MG63 (cell line): ENCODE measurements at regions not wholly inside any gene's neighbourhood (a gene's known extent, or its start where the extent isn't known, plus 50 kb on each side); places are given as distances from the start of the nearest gene placed in this dataset.
A peak's percentile ranks its signal among the peaks of the same experiment; 100 is the strongest.

ENCODE experiments used
- DNase-seq: peaks from one replicate; pipeline ENCODE4 v3.0.0-alpha.2; 2020
- H3K27me3 ChIP-seq: fragments of 250-450 bp; sonication (Bioruptor Pico); 2 replicates; pipeline ENCODE4 v1.5.1; 2020; ENCODE audit warnings: mild to moderate bottlenecking, moderate library complexity
- H3K36me3 ChIP-seq: fragments of 250-450 bp; sonication (Bioruptor Pico); 2 replicates; pipeline ENCODE4 v1.5.1; 2020; ENCODE audit warnings: mild to moderate bottlenecking, moderate library complexity
- H3K4me3 ChIP-seq: fragments of 250-450 bp; sonication (Bioruptor Pico); 2 replicates; pipeline ENCODE4 v1.5.1; 2020; ENCODE audit warnings: mild to moderate bottlenecking, moderate library complexity
- H3K9me3 ChIP-seq: fragments of 250-450 bp; sonication (Bioruptor Pico); 2 replicates; pipeline ENCODE4 v1.5.1; 2020; ENCODE audit warnings: mild to moderate bottlenecking, moderate library complexity

DNA sequence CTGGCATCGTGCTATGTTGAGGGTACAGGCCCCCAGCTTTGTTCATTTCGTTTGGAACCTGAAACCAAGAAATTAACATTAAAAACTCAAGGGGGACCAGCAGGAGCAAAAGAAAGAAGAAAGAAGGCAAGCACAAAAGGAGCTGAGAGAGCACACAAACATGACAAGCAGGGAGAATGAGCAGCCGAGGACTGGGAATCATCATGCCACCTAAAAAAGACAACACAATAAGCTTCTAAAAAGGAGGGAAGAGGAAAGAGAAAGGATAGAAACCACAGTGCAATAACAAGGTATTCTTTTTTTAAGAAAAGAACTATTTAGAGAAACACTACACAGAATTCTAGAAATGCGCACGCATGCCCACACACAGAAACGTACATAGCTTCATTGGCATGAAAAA lies 103.2 kb upstream of the FAM9B start:
- DNase-seq, result no peak
- H3K36me3 ChIP-seq, result no peaks in the 10 kb centered on the region
- no peaks in the 10 kb centered on the region for H3K9me3 ChIP-seq
- no peaks in the 10 kb centered on the region for H3K27me3 ChIP-seq
- no peak overlapping the region for H3K4me3 ChIP-seq

- no peak overlapping the region for H3K4me3 ChIP-seq
- no peaks in the 10 kb centered on the region for H3K9me3 ChIP-seq
- H3K27me3 ChIP-seq, result no peaks in the 10 kb centered on the region
- peak; percentile 32 for DNase-seq
- no peaks in the 10 kb centered on the region for H3K36me3 ChIP-seq
Measured at GRCh38 chrX:9141496-9141895, 107.6 kb upstream of the FAM9B start.

DNA sequence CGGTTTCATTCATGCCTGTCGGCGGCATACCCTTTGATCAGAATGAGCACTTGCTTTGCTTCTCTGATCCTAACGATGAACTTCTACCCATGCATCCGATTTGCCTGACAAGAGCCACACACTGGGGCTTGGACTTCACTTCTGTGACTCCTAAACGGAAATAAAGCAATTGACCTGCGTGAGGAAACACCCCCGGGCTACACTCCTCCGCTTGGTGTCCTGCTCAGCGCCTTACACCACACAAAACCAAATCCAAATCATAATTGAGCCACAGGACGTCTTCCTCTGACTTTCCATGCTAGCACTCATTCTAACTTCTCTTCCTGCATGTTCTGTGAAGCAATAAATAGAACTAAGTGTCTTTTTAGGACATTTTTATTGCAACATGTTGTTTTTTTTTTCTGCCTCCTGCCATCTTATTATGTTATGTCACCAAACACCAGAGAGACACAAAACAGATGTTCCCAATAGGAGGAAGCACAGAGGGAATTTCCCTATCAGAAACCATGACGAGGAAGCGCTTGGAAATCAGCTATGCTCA lies 110.8 kb upstream of the FAM9B start:
- no peaks in the 10 kb centered on the region for H3K36me3 ChIP-seq
- DNase-seq, result no peak
- no peaks in the 10 kb centered on the region for H3K27me3 ChIP-seq
- H3K4me3 ChIP-seq, result no peak overlapping the region
- no peaks in the 10 kb centered on the region; the same call in 1 of the 2 replicates for H3K9me3 ChIP-seq

GRCh38 chrX:9146657-9147056 lies 112.7 kb upstream of the FAM9B start:
- H3K9me3 ChIP-seq, result no peaks in the 10 kb centered on the region; the same call in 1 of the 2 replicates
- H3K4me3 ChIP-seq, result no peak overlapping the region
- H3K27me3 ChIP-seq, result no peaks in the 10 kb centered on the region
- no peak for DNase-seq
- no peaks in the 10 kb centered on the region for H3K36me3 ChIP-seq

- no peak for DNase-seq
- Histone ChIP-seq H3K27me3 (no peaks in the 10 kb centered on the region), H3K9me3 (no peaks in the 10 kb centered on the region; the same call in 1 of the 2 replicates), H3K36me3 (no peaks in the 10 kb centered on the region), H3K4me3 (no peak overlapping the region)
Measured at GRCh38 chrX:9147086-9147485, 113.2 kb upstream of the FAM9B start.

GRCh38 chrX:9147726-9148125 lies 113.8 kb upstream of the FAM9B start:
- no peak for DNase-seq
- H3K36me3 ChIP-seq, result no peaks in the 10 kb centered on the region
- H3K27me3 ChIP-seq, result no peaks in the 10 kb centered on the region
- no peak overlapping the region for H3K4me3 ChIP-seq
- H3K9me3 ChIP-seq, result no peaks in the 10 kb centered on the region; the same call in 1 of the 2 replicates

GRCh38 chrX:9148615-9149399 lies 114.9 kb upstream of the FAM9B start:
- peak; percentile 77 for DNase-seq
- no peaks in the 10 kb centered on the region for H3K27me3 ChIP-seq
- no peak overlapping the region for H3K4me3 ChIP-seq
- no peaks in the 10 kb centered on the region; the same call in 1 of the 2 replicates for H3K9me3 ChIP-seq
- no peaks in the 10 kb centered on the region for H3K36me3 ChIP-seq

- Histone ChIP-seq H3K36me3 (no peaks in the 10 kb centered on the region), H3K4me3 (no peak overlapping the region), H3K27me3 (no peaks in the 10 kb centered on the region), H3K9me3 (no peaks in the 10 kb centered on the region; the same call in 1 of the 2 replicates)
- DNase-seq, result no peak
Measured at GRCh38 chrX:9149501-9150245, 115.7 kb upstream of the FAM9B start.

DNA sequence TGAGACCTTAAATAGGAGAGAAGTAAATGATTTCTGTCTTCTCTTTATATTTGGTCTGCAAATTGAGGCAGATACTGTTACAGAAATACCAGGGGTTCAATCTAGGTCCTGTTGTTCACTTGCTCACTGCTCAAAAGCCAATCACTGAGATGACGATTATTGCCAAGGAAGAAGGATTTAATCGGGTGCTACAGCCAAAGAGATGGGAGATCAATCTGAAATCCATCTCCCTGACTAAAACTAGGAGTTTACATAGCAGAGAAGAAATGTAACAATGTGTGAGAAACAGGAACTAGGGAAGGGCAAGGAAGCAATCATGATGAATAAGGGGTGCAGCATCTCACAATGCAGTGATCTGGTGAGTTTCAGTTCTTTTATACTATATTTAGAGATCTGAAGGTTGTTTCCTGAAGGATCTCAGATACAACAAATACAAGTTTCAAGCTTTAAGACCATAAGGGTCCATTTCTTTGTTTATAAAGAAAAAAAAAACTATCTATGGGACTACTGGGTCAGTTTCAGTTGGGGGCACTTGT lies 117.9 kb upstream of the FAM9B start:
- no peaks in the 10 kb centered on the region for H3K27me3 ChIP-seq
- no peaks in the 10 kb centered on the region; the same call in 1 of the 2 replicates for H3K9me3 ChIP-seq
- H3K4me3 ChIP-seq, result no peak overlapping the region
- no peak for DNase-seq
- no peaks in the 10 kb centered on the region for H3K36me3 ChIP-seq

DNA sequence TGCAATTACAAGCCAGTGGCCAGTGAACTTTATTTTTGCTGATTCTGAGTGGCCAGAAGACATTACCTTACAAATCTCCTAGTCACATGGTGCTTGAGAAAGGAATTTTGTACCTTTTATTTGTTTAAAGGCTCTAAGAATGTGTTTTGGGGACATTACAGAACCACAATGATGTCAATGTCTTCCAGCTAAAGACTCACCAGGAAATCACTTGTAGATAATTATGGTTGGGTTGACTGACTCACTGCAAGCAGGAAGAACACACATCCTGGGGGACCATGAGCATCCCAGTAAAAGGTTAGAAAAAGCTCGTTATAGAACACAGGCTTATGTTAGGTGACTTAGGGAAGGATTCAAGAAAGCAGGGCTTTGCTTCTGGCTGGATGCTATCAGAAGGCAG lies 119.4 kb upstream of the FAM9B start:
- DNase-seq, result no peak
- no peak overlapping the region for H3K4me3 ChIP-seq
- H3K27me3 ChIP-seq, result no peaks in the 10 kb centered on the region
- no peaks in the 10 kb centered on the region; the same call in 1 of the 2 replicates for H3K9me3 ChIP-seq
- no peaks in the 10 kb centered on the region for H3K36me3 ChIP-seq

GRCh38 chrX:9158611-9159010 lies 124.7 kb upstream of the FAM9B start:
- no peaks in the 10 kb centered on the region for H3K9me3 ChIP-seq
- DNase-seq, result no peak
- no peak overlapping the region for H3K4me3 ChIP-seq
- no peaks in the 10 kb centered on the region for H3K27me3 ChIP-seq
- H3K36me3 ChIP-seq, result no peaks in the 10 kb centered on the region

- no peak for DNase-seq
Measured at GRCh38 chrX:9160698-9161329, 126.9 kb upstream of the FAM9B start.

GRCh38 chrX:9162698-9163097 lies 128.8 kb upstream of the FAM9B start:
- Histone ChIP-seq H3K27me3 (no peaks in the 10 kb centered on the region), H3K4me3 (no peak overlapping the region), H3K9me3 (no peaks in the 10 kb centered on the region; the same call in 1 of the 2 replicates), H3K36me3 (no peaks in the 10 kb centered on the region)
- DNase-seq, result no peak

More at GRCh38 chrX:9160698-9161329, 126.9 kb upstream of the FAM9B start:
- H3K4me3 ChIP-seq, result no peak overlapping the region
- H3K27me3 ChIP-seq, result no peaks in the 10 kb centered on the region
- no peaks in the 10 kb centered on the region for H3K9me3 ChIP-seq
- no peaks in the 10 kb centered on the region for H3K36me3 ChIP-seq

DNA sequence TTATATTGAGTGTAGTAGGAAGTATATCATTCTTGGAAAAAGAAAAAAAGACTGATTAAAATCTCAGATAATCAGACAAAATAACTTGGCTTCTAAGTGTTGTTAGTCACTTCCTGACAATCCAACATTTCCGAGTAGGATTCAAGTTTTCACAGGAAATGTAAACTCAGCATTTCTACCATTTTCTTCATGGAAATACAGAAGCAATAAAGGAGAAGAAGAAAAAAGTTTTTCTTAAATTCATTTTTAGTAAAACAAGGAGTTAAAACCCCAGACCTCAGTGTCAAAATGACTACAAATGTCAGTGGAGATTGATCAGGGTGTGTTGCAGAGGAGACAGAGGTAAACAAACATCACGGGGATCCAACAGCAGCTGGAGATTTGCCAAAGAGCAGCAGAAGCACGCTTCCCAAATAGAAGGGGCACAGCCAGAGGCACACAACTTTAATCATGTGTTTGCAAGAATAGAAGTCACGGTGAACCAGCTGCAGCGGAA lies 129.3 kb upstream of the FAM9B start:
- Histone ChIP-seq H3K4me3 (no peak overlapping the region), H3K36me3 (no peaks in the 10 kb centered on the region), H3K27me3 (no peaks in the 10 kb centered on the region), H3K9me3 (no peaks in the 10 kb centered on the region; the same call in 1 of the 2 replicates)
- peak; percentile 12 for DNase-seq

GRCh38 chrX:9164086-9164485 lies 130.2 kb upstream of the FAM9B start:
- no peak for DNase-seq
- no peaks in the 10 kb centered on the region; the same call in 1 of the 2 replicates for H3K9me3 ChIP-seq
- no peaks in the 10 kb centered on the region for H3K36me3 ChIP-seq
- no peak overlapping the region for H3K4me3 ChIP-seq
- H3K27me3 ChIP-seq, result no peaks in the 10 kb centered on the region

GRCh38 chrX:9164533-9165426 lies 130.9 kb upstream of the FAM9B start:
- Histone ChIP-seq H3K36me3 (no peaks in the 10 kb centered on the region), H3K4me3 (no peak overlapping the region), H3K9me3 (no peaks in the 10 kb centered on the region; the same call in 1 of the 2 replicates), H3K27me3 (no peaks in the 10 kb centered on the region)
- no peak for DNase-seq
